MM.1S (cell line): ENCODE measurements at regions not wholly inside any gene's neighbourhood (a gene's known extent, or its start where the extent isn't known, plus 50 kb on each side); places are given as distances from the start of the nearest gene placed in this dataset.

ENCODE experiments used
- EZH2 ChIP-seq: fragments of 300-600 bp; sonication (generic); optimal IDR thresholded peaks from 2 replicates; pipeline ENCODE3; 2017; ENCODE audit warnings: low read depth, mild to moderate bottlenecking, antibody characterized with exemption, low read length, mixed read lengths
- EZH2phosphoT487 ChIP-seq: fragments of 300-600 bp; sonication (generic); IDR thresholded peaks from 2 replicates; pipeline ENCODE4 v1.6.1; 2018; ENCODE audit warnings: antibody characterized with exemption, low read length
- TF ChIP-seq, protein P1 (sequence below): fragments of 300-600 bp; sonication (generic); IDR thresholded peaks from 2 replicates; pipeline ENCODE4 v1.5.1; 2016; ENCODE audit warnings: antibody characterized with exemption, low read length, mixed read lengths

- TF ChIP-seq, protein P1, sequence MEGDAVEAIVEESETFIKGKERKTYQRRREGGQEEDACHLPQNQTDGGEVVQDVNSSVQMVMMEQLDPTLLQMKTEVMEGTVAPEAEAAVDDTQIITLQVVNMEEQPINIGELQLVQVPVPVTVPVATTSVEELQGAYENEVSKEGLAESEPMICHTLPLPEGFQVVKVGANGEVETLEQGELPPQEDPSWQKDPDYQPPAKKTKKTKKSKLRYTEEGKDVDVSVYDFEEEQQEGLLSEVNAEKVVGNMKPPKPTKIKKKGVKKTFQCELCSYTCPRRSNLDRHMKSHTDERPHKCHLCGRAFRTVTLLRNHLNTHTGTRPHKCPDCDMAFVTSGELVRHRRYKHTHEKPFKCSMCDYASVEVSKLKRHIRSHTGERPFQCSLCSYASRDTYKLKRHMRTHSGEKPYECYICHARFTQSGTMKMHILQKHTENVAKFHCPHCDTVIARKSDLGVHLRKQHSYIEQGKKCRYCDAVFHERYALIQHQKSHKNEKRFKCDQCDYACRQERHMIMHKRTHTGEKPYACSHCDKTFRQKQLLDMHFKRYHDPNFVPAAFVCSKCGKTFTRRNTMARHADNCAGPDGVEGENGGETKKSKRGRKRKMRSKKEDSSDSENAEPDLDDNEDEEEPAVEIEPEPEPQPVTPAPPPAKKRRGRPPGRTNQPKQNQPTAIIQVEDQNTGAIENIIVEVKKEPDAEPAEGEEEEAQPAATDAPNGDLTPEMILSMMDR, result no peak
- no peak for TF ChIP-seq EZH2phosphoT487
- TF ChIP-seq EZH2, result no peak
Measured at GRCh38 chr5:147997486-147997885, 66.3 kb upstream of the SPINK5 start.
